NB4 (cell line): ENCODE measurements at regions not wholly inside any gene's neighbourhood (a gene's known extent, or its start where the extent isn't known, plus 50 kb on each side); places are given as distances from the start of the nearest gene placed in this dataset.

Experiments
- DNase-seq: peaks from one replicate; pipeline ENCODE4 v3.0.0; 2010; ENCODE audit warnings: low read depth
- H3K4me3 ChIP-seq: one replicate; pipeline ENCODE4 v1.5.1; 2011; ENCODE audit warnings: mild to moderate bottlenecking, low read depth, low read length, moderate library complexity
- MAX ChIP-seq: IDR thresholded peaks from 2 replicates; pipeline ENCODE4 v1.6.1; 2011; ENCODE audit warnings: low read depth, low read length
- MYC ChIP-seq: IDR thresholded peaks from 2 replicates; pipeline ENCODE4 v1.6.1; 2011; ENCODE audit warnings: low read depth, low read length
- POLR2A ChIP-seq: IDR thresholded peaks from 2 replicates; pipeline ENCODE4 v1.6.1; 2011; ENCODE audit warnings: mild to moderate bottlenecking; ENCODE audit not compliant: insufficient read length; ENCODE audit errors: extremely low read depth
- TF ChIP-seq, protein P1 (sequence below): IDR thresholded peaks from one replicate; pipeline ENCODE4 v1.5.1; 2012; ENCODE audit warnings: low read depth, low read length

DNA sequence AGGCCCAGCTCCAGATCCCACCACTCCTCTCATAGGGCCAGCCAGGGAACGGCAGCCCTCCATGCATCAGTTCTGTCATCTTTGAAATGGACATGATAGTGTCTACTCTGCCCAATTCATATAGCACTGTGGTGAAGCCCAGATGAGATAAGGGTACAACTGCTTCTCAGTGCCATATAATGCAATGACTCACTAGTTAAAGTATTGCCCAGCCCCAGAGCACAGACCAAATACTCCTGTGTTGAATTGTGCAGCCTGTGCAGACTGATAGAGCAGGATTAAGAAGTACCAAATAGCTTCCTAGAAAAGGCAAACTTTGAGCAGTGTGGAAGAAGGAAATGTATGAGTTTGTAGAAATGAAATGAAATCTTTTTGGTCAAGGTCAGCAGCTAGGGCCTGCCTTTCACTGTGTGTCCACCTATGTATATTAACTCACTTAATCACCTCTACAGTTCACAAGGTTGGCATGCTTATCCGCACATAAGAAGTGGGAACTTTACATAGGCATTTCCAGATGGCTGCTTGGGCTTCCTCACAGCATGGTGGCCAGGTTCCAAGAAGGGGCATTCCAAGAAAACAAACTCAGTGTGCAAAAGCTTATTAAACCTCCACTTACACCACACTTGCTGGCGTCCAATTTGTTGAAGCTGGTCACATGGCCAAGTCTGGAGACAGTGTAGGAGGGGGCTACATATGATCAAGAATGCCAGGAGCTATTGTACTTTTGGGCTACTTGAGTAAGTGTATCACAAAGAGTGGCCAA is 102.8 kb upstream of the COPS8 start:
- DNase-seq: no peak
- no peak overlapping the region for H3K4me3 ChIP-seq
- TF ChIP-seq, protein P1, sequence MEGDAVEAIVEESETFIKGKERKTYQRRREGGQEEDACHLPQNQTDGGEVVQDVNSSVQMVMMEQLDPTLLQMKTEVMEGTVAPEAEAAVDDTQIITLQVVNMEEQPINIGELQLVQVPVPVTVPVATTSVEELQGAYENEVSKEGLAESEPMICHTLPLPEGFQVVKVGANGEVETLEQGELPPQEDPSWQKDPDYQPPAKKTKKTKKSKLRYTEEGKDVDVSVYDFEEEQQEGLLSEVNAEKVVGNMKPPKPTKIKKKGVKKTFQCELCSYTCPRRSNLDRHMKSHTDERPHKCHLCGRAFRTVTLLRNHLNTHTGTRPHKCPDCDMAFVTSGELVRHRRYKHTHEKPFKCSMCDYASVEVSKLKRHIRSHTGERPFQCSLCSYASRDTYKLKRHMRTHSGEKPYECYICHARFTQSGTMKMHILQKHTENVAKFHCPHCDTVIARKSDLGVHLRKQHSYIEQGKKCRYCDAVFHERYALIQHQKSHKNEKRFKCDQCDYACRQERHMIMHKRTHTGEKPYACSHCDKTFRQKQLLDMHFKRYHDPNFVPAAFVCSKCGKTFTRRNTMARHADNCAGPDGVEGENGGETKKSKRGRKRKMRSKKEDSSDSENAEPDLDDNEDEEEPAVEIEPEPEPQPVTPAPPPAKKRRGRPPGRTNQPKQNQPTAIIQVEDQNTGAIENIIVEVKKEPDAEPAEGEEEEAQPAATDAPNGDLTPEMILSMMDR: no peak
- TF ChIP-seq MAX (no peak), POLR2A (no peak), MYC (no peak)

DNA sequence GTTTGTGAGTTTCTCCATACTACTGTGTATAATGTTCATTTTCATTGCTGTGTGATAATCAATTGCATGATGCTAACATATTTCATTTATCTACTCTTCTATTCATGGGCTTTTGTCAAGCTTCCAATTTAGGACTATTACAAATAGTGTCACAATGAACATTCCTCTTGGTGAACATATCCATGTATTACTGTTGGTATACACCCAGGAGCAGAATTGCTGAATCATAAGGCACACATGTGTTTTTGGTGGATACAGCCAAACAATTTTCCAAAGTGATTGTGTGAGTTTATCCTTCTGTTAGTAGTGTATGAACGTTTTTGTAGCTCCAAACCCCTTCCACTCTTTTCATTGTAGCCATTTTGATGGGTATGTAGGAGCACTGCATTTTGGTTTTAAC is 101.6 kb upstream of the COPS8 start:
- H3K4me3 ChIP-seq: no peak overlapping the region
- DNase-seq: no peak
- TF ChIP-seq, protein P1: no peak
- TF ChIP-seq POLR2A: no peak
- TF ChIP-seq MAX: no peak
- TF ChIP-seq MYC: no peak

DNA sequence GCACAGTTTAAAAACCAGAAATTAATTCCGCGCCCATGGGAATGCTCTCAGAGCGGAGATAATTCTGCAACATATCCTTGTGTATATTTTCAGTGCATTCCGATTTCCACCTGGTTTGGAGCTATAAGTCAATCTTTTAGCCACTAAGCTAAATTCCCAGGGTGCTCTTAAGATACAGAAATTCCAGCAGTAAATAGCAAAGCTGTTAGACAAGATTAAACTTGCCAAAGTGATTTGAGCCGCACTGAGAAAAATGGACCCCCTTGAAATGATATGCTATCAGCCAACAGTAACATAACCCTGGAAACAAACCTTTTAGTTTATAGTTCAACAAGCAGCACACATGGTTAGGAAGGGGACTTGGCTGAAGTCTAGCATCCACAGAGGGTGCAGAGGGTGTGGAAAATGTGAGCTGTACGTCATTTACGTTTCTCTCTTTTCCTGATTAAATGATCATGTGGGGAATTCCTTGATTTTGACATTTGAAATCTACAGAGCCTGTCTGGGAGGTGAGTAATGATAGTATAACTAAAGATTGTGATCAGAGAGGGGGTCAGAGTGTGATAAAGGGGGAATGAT is 99.8 kb upstream of the COPS8 start:
- TF ChIP-seq POLR2A: no peak
- no peak for TF ChIP-seq MAX
- no peak for TF ChIP-seq MYC
- TF ChIP-seq, protein P1: no peak
- DNase-seq: no peak
- no peak overlapping the region for H3K4me3 ChIP-seq

DNA sequence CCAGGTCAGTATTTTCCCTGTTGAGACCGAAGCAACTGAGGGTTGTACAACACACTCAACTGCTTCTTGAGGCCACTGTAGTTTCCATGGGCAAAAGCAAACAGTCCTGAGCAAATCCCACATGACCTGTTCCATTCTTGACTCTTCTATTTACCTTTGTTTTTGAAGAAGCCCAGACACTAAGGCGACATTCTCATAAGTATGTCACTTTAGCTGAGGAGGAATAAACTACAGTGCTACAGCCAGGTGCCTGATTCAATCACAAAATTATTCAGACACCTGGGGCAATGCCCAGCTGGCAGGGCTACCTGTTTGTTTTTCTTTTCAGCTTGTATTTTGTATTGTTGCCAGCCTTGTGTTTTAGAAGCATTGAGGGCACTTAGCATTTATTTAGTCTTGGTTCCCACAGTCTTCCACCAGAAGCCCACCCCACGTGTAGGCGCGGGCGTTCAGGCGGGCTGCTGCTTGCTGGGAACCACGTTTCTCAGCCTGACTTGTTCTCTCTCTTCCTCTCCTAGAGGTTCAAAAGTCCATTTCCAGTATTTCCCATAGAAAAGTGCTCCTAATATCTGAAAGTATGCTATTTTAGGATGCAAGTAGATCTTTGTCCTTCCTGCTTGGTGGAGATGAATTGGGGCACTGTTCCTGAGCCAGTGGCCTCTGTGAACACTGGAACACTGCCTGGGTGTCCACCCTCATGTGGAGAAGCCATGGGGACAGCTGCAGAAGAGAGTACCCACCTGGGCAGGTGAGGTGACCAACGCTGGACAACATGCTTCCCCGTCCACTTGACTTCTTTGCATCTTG is 99.0 kb upstream of the COPS8 start:
- TF ChIP-seq MYC (no peak), POLR2A (no peak), MAX (no peak)
- TF ChIP-seq, protein P1: no peak
- H3K4me3 ChIP-seq: no peak overlapping the region
- no peak for DNase-seq

- no peak for DNase-seq
- H3K4me3 ChIP-seq: no peak overlapping the region
- TF ChIP-seq MYC: no peak
Measured at GRCh38 chr2:236988216-236988615, 97.5 kb upstream of the COPS8 start.
